Large intestine (tissue), 3 donors: ENCODE measurements at regions not wholly inside any gene's neighbourhood (a gene's known extent, or its start where the extent isn't known, plus 50 kb on each side); places are given as distances from the start of the nearest gene placed in this dataset.

ENCODE experiments used
- DNase-seq, 2 donors: peaks; one replicate each; pipeline versions ENCODE4 v3.0.0 to v3.0.0-alpha.2; 2013
- H3K27ac ChIP-seq: one replicate; pipeline ENCODE4 v1.5.1; 2013; ENCODE audit warnings: low read length
- H3K27me3 ChIP-seq: 2 replicates; pipeline ENCODE4 v1.6.1; 2013; ENCODE audit warnings: low read length; ENCODE audit not compliant: control insufficient read depth, insufficient read depth
- H3K36me3 ChIP-seq: 2 replicates; pipeline ENCODE4 v1.6.1; 2013; ENCODE audit warnings: low read length; ENCODE audit not compliant: control insufficient read depth, insufficient read depth
- H3K4me1 ChIP-seq: one replicate; pipeline ENCODE4 v1.6.1; 2013; ENCODE audit warnings: low read length; ENCODE audit not compliant: control insufficient read depth, insufficient read depth
- H3K4me3 ChIP-seq: one replicate; pipeline ENCODE4 v1.5.1; 2013; ENCODE audit warnings: low read length
- H3K9me3 ChIP-seq: one replicate; pipeline ENCODE4 v1.6.1; 2013; ENCODE audit warnings: mild to moderate bottlenecking, low read depth, low read length, moderate library complexity; ENCODE audit not compliant: control insufficient read depth
- WGBS: methylation state at CpG from one replicate; pipeline ENCODE4 v1.1.5; 2013; ENCODE audit warnings: low lambda C conversion rate; ENCODE audit not compliant: insufficient coverage; 5-methylcytosine and 5-hydroxymethylcytosine counted together

GRCh38 chr22:47322854-47323253, 560.4 kb downstream of the TBC1D22A start:
- Histone ChIP-seq H3K9me3 (no peaks in the 10 kb centered on the region), H3K27ac (no peak overlapping the region), H3K36me3 (no peaks in the 10 kb centered on the region), H3K4me1 (no peaks in the 10 kb centered on the region), H3K27me3 (no peaks in the 10 kb centered on the region), H3K4me3 (no peak overlapping the region)
- 83% methylated on average over 4 of the region's 7 CpGs for WGBS
- no peak for DNase-seq

GRCh38 chr22:47320560-47320959, 558.1 kb downstream of the TBC1D22A start:
- H3K9me3 ChIP-seq: no peaks in the 10 kb centered on the region
- H3K4me3 ChIP-seq: no peak overlapping the region
- H3K4me1 ChIP-seq: no peaks in the 10 kb centered on the region
- H3K36me3 ChIP-seq: no peaks in the 10 kb centered on the region
- no peaks in the 10 kb centered on the region for H3K27me3 ChIP-seq
- DNase-seq: no peak
- 100% methylated on average over 1 of the region's 1 CpG for WGBS
- no peak overlapping the region for H3K27ac ChIP-seq

GRCh38 chr22:47318041-47318737, 555.7 kb downstream of the TBC1D22A start:
- Histone ChIP-seq H3K9me3 (no peaks in the 10 kb centered on the region), H3K36me3 (no peaks in the 10 kb centered on the region), H3K27me3 (no peaks in the 10 kb centered on the region), H3K4me3 (no peak overlapping the region), H3K27ac (no peak overlapping the region), H3K4me1 (no peaks in the 10 kb centered on the region)
- 80% methylated on average over 9 of the region's 9 CpGs for WGBS
- DNase-seq: no peak

- Histone ChIP-seq H3K4me1 (no peaks in the 10 kb centered on the region), H3K36me3 (no peaks in the 10 kb centered on the region), H3K9me3 (no peaks in the 10 kb centered on the region), H3K27ac (no peak overlapping the region), H3K4me3 (no peak overlapping the region), H3K27me3 (no peaks in the 10 kb centered on the region)
- no peak for DNase-seq
- 100% methylated on average over 1 of the region's 7 CpGs for WGBS
Observed at GRCh38 chr22:47315862-47316419, 553.5 kb downstream of the TBC1D22A start.

GRCh38 chr22:47310601-47311000, 548.2 kb downstream of the TBC1D22A start:
- H3K36me3 ChIP-seq: no peaks in the 10 kb centered on the region
- H3K9me3 ChIP-seq: no peaks in the 10 kb centered on the region
- no peaks in the 10 kb centered on the region for H3K4me1 ChIP-seq
- 40% methylated on average over 1 of the region's 1 CpG for WGBS
- H3K27ac ChIP-seq: no peak overlapping the region
- no peak for DNase-seq
- no peaks in the 10 kb centered on the region for H3K27me3 ChIP-seq
- H3K4me3 ChIP-seq: no peak overlapping the region

GRCh38 chr22:47309946-47310345, 547.5 kb downstream of the TBC1D22A start:
- Histone ChIP-seq H3K27me3 (no peaks in the 10 kb centered on the region), H3K4me1 (no peaks in the 10 kb centered on the region), H3K27ac (no peak overlapping the region), H3K4me3 (no peak overlapping the region), H3K9me3 (no peaks in the 10 kb centered on the region), H3K36me3 (no peaks in the 10 kb centered on the region)
- WGBS: no CpG with 5 or more reads among the region's 4 CpGs
- no peak for DNase-seq

- 100% methylated on average over 3 of the region's 6 CpGs for WGBS
- Histone ChIP-seq H3K9me3 (no peaks in the 10 kb centered on the region), H3K27me3 (no peaks in the 10 kb centered on the region), H3K4me3 (no peak overlapping the region), H3K36me3 (no peaks in the 10 kb centered on the region), H3K27ac (no peak overlapping the region), H3K4me1 (no peaks in the 10 kb centered on the region)
- no peak for DNase-seq
Observed at GRCh38 chr22:47309476-47309875, 547.0 kb downstream of the TBC1D22A start.

GRCh38 chr22:47308886-47309285, 546.4 kb downstream of the TBC1D22A start:
- no peak for DNase-seq
- H3K27ac ChIP-seq: no peak overlapping the region
- 60% methylated on average over 1 of the region's 2 CpGs for WGBS
- H3K4me3 ChIP-seq: no peak overlapping the region
- peaks cover under 1% of the 10 kb centered on the region for H3K9me3 ChIP-seq
- no peaks in the 10 kb centered on the region for H3K36me3 ChIP-seq
- no peaks in the 10 kb centered on the region for H3K4me1 ChIP-seq
- H3K27me3 ChIP-seq: no peaks in the 10 kb centered on the region

- Histone ChIP-seq H3K9me3 (peaks cover 3% of the 10 kb centered on the region), H3K27ac (no peak overlapping the region), H3K36me3 (no peaks in the 10 kb centered on the region), H3K27me3 (no peaks in the 10 kb centered on the region), H3K4me3 (no peak overlapping the region), H3K4me1 (no peaks in the 10 kb centered on the region)
- no CpG with 5 or more reads among the region's 6 CpGs for WGBS
- no peak for DNase-seq
Observed at GRCh38 chr22:47307822-47308221, 545.4 kb downstream of the TBC1D22A start.

- no peak for DNase-seq
- no CpG with 5 or more reads among the region's 5 CpGs for WGBS
- H3K36me3 ChIP-seq: no peaks in the 10 kb centered on the region
- no peaks in the 10 kb centered on the region for H3K27me3 ChIP-seq
- H3K9me3 ChIP-seq: peaks cover 3% of the 10 kb centered on the region
- no peak overlapping the region for H3K4me3 ChIP-seq
- H3K4me1 ChIP-seq: no peaks in the 10 kb centered on the region
- H3K27ac ChIP-seq: no peak overlapping the region
Observed at GRCh38 chr22:47307326-47307725, 544.9 kb downstream of the TBC1D22A start.

GRCh38 chr22:47304854-47305253, 542.4 kb downstream of the TBC1D22A start:
- H3K4me1 ChIP-seq: no peaks in the 10 kb centered on the region
- DNase-seq: no peak
- H3K36me3 ChIP-seq: no peaks in the 10 kb centered on the region
- no peak overlapping the region for H3K4me3 ChIP-seq
- no peak overlapping the region for H3K27ac ChIP-seq
- 100% methylated on average over 1 of the region's 6 CpGs for WGBS
- H3K27me3 ChIP-seq: no peaks in the 10 kb centered on the region
- peaks cover 3% of the 10 kb centered on the region for H3K9me3 ChIP-seq
